ENCODE measurements at regions not wholly inside any gene's neighbourhood (a gene's known extent, or its start where the extent isn't known, plus 50 kb on each side); places are given as distances from the start of the nearest gene placed in this dataset.

GRCh38 chr11:23688835-23689234 lies 808.0 kb upstream of the LUZP2 start:
- H3K36me3 ChIP-seq (ENCODE audit: insufficient read depth, low read length, poor library complexity, severe bottlenecking) = no peaks in the 10 kb centered on the region
- H3K9me3 ChIP-seq (ENCODE audit: low read depth, low read length, poor library complexity, severe bottlenecking) = no peaks in the 10 kb centered on the region
- CTCF ChIA-PET = no interaction called here
- peak; percentile 2 for DNase-seq (ENCODE audit: low spot score)
- H3K27me3 ChIP-seq (replicated peaks; ENCODE audit: insufficient read depth, low read depth, low read length, poor library complexity) = no peaks in the 10 kb centered on the region
- no peak overlapping the region for H3K27ac ChIP-seq (ENCODE audit: low read depth, low read length, poor library complexity, severe bottlenecking)
- TF ChIP-seq EZH2 (IDR thresholded peaks at IDR 0.05; ENCODE audit: borderline replicate concordance, low read depth, low read length, poor library complexity, severe bottlenecking) (no peak), CTCF (conservative IDR thresholded peaks at IDR 0.05; ENCODE audit: low read depth, low read length) (no peak)
- H3K4me1 ChIP-seq (ENCODE audit: insufficient read depth, low read length, poor library complexity, severe bottlenecking) = no peaks in the 10 kb centered on the region
- no TSS peak for BruUV-seq (replicated peaks)
- intact Hi-C loops (cut with micrococcal nuclease; ENCODE audit: unreplicated experiment) = no loop called here
- POLR2A ChIA-PET (ENCODE audit: low non-redundant PET) = no interaction called here
- H3K4me3 ChIP-seq (ENCODE audit: low read depth, low read length, poor library complexity, severe bottlenecking) = no peak overlapping the region

GRCh38 chr11:23696688-23697415 lies 800.0 kb upstream of the LUZP2 start:
- H3K36me3 ChIP-seq (ENCODE audit: insufficient read depth, low read length, poor library complexity, severe bottlenecking) = no peaks in the 10 kb centered on the region
- no peaks in the 10 kb centered on the region for H3K27me3 ChIP-seq (replicated peaks; ENCODE audit: insufficient read depth, low read depth, low read length, poor library complexity)
- no peaks in the 10 kb centered on the region for H3K9me3 ChIP-seq (ENCODE audit: low read depth, low read length, poor library complexity, severe bottlenecking)
- ChIA-PET POLR2A (ENCODE audit: low non-redundant PET) (no interaction called here), CTCF (no interaction called here)
- no peak overlapping the region for H3K4me3 ChIP-seq (ENCODE audit: low read depth, low read length, poor library complexity, severe bottlenecking)
- TF ChIP-seq CTCF (conservative IDR thresholded peaks at IDR 0.05; ENCODE audit: low read depth, low read length) (no peak), EZH2 (IDR thresholded peaks at IDR 0.05; ENCODE audit: borderline replicate concordance, low read depth, low read length, poor library complexity, severe bottlenecking) (no peak)
- no peak for DNase-seq (ENCODE audit: low spot score)
- intact Hi-C loops (cut with micrococcal nuclease; ENCODE audit: unreplicated experiment) = no loop called here
- BruUV-seq (replicated peaks) = no TSS peak
- H3K27ac ChIP-seq (ENCODE audit: low read depth, low read length, poor library complexity, severe bottlenecking) = no peak overlapping the region
- no peaks in the 10 kb centered on the region for H3K4me1 ChIP-seq (ENCODE audit: insufficient read depth, low read length, poor library complexity, severe bottlenecking)

DNA sequence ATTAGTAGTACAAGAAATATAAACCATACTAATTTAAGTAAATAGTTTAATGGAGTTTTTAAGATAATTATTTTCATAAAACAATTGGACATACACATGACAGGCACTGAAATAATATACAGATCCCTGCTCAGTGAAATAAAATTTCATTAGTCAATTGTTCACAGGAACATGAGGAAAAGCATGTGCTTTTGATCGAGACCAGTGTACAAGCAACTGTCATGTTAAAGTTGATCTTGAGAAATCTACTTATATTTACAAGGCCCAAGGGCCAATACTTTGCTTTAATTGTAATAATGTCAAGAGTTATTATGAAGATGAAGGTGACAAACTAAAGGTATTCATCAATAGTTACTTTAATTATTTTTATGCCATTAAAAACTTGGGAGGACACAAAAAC lies 792.7 kb upstream of the LUZP2 start:
- Histone ChIP-seq H3K27ac (ENCODE audit: low read depth, low read length, poor library complexity, severe bottlenecking) (no peak overlapping the region), H3K36me3 (ENCODE audit: insufficient read depth, low read length, poor library complexity, severe bottlenecking) (no peaks in the 10 kb centered on the region), H3K9me3 (ENCODE audit: low read depth, low read length, poor library complexity, severe bottlenecking) (no peaks in the 10 kb centered on the region), H3K4me1 (ENCODE audit: insufficient read depth, low read length, poor library complexity, severe bottlenecking) (no peaks in the 10 kb centered on the region), H3K27me3 (replicated peaks; ENCODE audit: insufficient read depth, low read depth, low read length, poor library complexity) (no peaks in the 10 kb centered on the region), H3K4me3 (ENCODE audit: low read depth, low read length, poor library complexity, severe bottlenecking) (no peak overlapping the region)
- CTCF ChIA-PET = no interaction called here
- no peak for DNase-seq (ENCODE audit: low spot score)
- intact Hi-C loops (cut with micrococcal nuclease; ENCODE audit: unreplicated experiment) = no loop called here
- BruUV-seq (replicated peaks) = no TSS peak
- POLR2A ChIA-PET (ENCODE audit: low non-redundant PET) = no interaction called here
- no peak for TF ChIP-seq EZH2 (IDR thresholded peaks at IDR 0.05; ENCODE audit: borderline replicate concordance, low read depth, low read length, poor library complexity, severe bottlenecking)

- peak; percentile 0 for DNase-seq (ENCODE audit: low spot score)
- no peak overlapping the region for H3K4me3 ChIP-seq (ENCODE audit: low read depth, low read length, poor library complexity, severe bottlenecking)
- no peak overlapping the region for H3K27ac ChIP-seq (ENCODE audit: low read depth, low read length, poor library complexity, severe bottlenecking)
- no peaks in the 10 kb centered on the region for H3K4me1 ChIP-seq (ENCODE audit: insufficient read depth, low read length, poor library complexity, severe bottlenecking)
- intact Hi-C loops (cut with micrococcal nuclease; ENCODE audit: unreplicated experiment) = no loop called here
- H3K9me3 ChIP-seq (ENCODE audit: low read depth, low read length, poor library complexity, severe bottlenecking) = peaks cover 3% of the 10 kb centered on the region
- CTCF ChIA-PET = no interaction called here
- BruUV-seq (replicated peaks) = no TSS peak
- H3K27me3 ChIP-seq (replicated peaks; ENCODE audit: insufficient read depth, low read depth, low read length, poor library complexity) = no peaks in the 10 kb centered on the region
- TF ChIP-seq EZH2 (IDR thresholded peaks at IDR 0.05; ENCODE audit: borderline replicate concordance, low read depth, low read length, poor library complexity, severe bottlenecking) = no peak
- no peak for TF ChIP-seq CTCF (conservative IDR thresholded peaks at IDR 0.05; ENCODE audit: low read depth, low read length)
- no peaks in the 10 kb centered on the region for H3K36me3 ChIP-seq (ENCODE audit: insufficient read depth, low read length, poor library complexity, severe bottlenecking)
- POLR2A ChIA-PET (ENCODE audit: low non-redundant PET) = no interaction called here
Observed at GRCh38 chr11:23711981-23712380, 784.9 kb upstream of the LUZP2 start.
